HCT116 (cell line): ENCODE measurements at regions not wholly inside any gene's neighbourhood (a gene's known extent, or its start where the extent isn't known, plus 50 kb on each side); places are given as distances from the start of the nearest gene placed in this dataset.

Experiments used
- ATAC-seq: fragments of 200-7000 bp; cut with Tn5 transposase; 2 replicates; pipeline ENCODE4 v1.9.1; 2020; ENCODE audit warnings: mild to moderate bottlenecking, moderate library complexity
- BruUV-seq: library from RNA; stranded (reverse); fragments of 400-500 nt; replicated peaks from 2 replicates; lab custom pipeline; 2021; lab: Mats Ljungman, UMichigan
- CTCF ChIA-PET: fragments of 300-600 bp; sonication (Branson Sonifier 250); formaldehyde crosslinking; loops from one replicate; lab custom pipeline; 2021; ENCODE audit warnings: antibody characterized with exemption; lab: Charles Lee
- POLR2A ChIA-PET: fragments of 300-600, 350-600 bp; sonication (Branson Sonifier 250); formaldehyde crosslinking; loops from one replicate; lab custom pipeline; 2021; ENCODE audit warnings: antibody characterized with exemption; lab: Charles Lee
- RAD21 ChIA-PET, 2 experiments: fragments of 300-600 bp; sonication (Branson Sonifier 250); formaldehyde crosslinking; loops; one replicate each; lab custom pipeline; 2023; ENCODE audit warnings: low total read pairs in 2 of 2; ENCODE audit not compliant: uncharacterized antibody in 2 of 2, unreplicated experiment in 2 of 2, low non-redundant PET in 1 of 2; lab: Charles Lee
- DNase-seq: peaks from one replicate; pipeline ENCODE4 v3.0.0-alpha.2; 2010; ENCODE audit warnings: low read depth, low spot score
- H2AFZ ChIP-seq: fragments of 200-600 bp; shearing (Covaris generic), sonication (generic); 2 replicates; pipeline ENCODE4 v1.6.1; 2017; ENCODE audit warnings: low read depth, mixed run types, mixed read lengths, antibody characterized with exemption, low read length; ENCODE audit not compliant: poor library complexity, severe bottlenecking
- H3K27ac ChIP-seq: 2 replicates; pipeline ENCODE4 v1.5.1; 2012; ENCODE audit warnings: low read depth, low read length
- H3K27me3 ChIP-seq: fragments of 200-600 bp; sonication (generic); 2 replicates; pipeline ENCODE4 v1.6.1; 2016; ENCODE audit warnings: mixed run types, low read length, mixed read lengths; ENCODE audit not compliant: insufficient read depth
- H3K36me3 ChIP-seq, 2 experiments: fragments of 200-500 bp in 1 of 2; fragments of 200-600 bp in 1 of 2; sonication (Bioruptor generic) in 1 of 2; sonication (generic) in 1 of 2; 2 replicates each; pipeline versions ENCODE4 v1.5.1 to v1.6.1; 2014 to 2016; ENCODE audit warnings: low read length in 2 of 2, inconsistent platforms in 1 of 2, mixed read lengths in 1 of 2, mixed run types in 1 of 2; ENCODE audit not compliant: insufficient read depth in 2 of 2, control insufficient read depth in 1 of 2
- H3K4me1 ChIP-seq, 2 experiments: fragments of 200-600 bp in 1 of 2; sonication (generic) in 1 of 2; 2 replicates each; pipeline versions ENCODE4 v1.5.1 to v1.6.1; 2012 to 2017; ENCODE audit warnings: low read length in 2 of 2, inconsistent platforms in 1 of 2, mild to moderate bottlenecking in 1 of 2, mixed read lengths in 1 of 2, mixed run types in 1 of 2, moderate library complexity in 1 of 2; ENCODE audit not compliant: insufficient read depth in 2 of 2, control insufficient read depth in 1 of 2
- H3K4me2 ChIP-seq: fragments of 200-600 bp; sonication (generic); 2 replicates; pipeline ENCODE4 v1.6.1; 2017; ENCODE audit warnings: mixed run types, low read length, mixed read lengths
- H3K4me3 ChIP-seq, 2 experiments: fragments of 200-600 bp in 1 of 2; sonication (generic) in 1 of 2; replicated peaks in 1 of 2; 2 replicates each; pipeline ENCODE4 v1.5.1; 2011 to 2016; ENCODE audit warnings: low read length in 2 of 2, control low read depth in 1 of 2, low read depth in 1 of 2, mild to moderate bottlenecking in 1 of 2, mixed read lengths in 1 of 2, mixed run types in 1 of 2
- H3K79me2 ChIP-seq: fragments of 200-600 bp; sonication (generic); 2 replicates; pipeline ENCODE4 v1.6.1; 2017; ENCODE audit warnings: mild to moderate bottlenecking, mixed run types, low read length, moderate library complexity, mixed read lengths; ENCODE audit not compliant: insufficient read depth
- H3K9ac ChIP-seq: fragments of 200-600 bp; sonication (generic); 2 replicates; pipeline ENCODE4 v1.6.1; 2016; ENCODE audit warnings: low read length, mixed read lengths
- H3K9me2 ChIP-seq: fragments of 200-600 bp; sonication (generic), shearing (Covaris generic); 2 replicates; pipeline ENCODE4 v1.6.1; 2017; ENCODE audit warnings: mixed run types, mild to moderate bottlenecking, moderate library complexity; ENCODE audit not compliant: insufficient read depth
- H3K9me3 ChIP-seq, 2 experiments: fragments of 200-500 bp in 1 of 2; fragments of 200-600 bp in 1 of 2; sonication (Bioruptor generic) in 1 of 2; sonication (generic) in 1 of 2; 2 replicates each; pipeline ENCODE4 v1.6.1; 2014 to 2017; ENCODE audit warnings: low read length in 2 of 2, mixed read lengths in 2 of 2, inconsistent platforms in 1 of 2, low read depth in 1 of 2, mild to moderate bottlenecking in 1 of 2, mixed run types in 1 of 2, moderate library complexity in 1 of 2; ENCODE audit not compliant: control insufficient read depth in 1 of 2, insufficient read depth in 1 of 2
- H4K20me1 ChIP-seq: fragments of 200-600 bp; sonication (generic), shearing (Covaris generic); 2 replicates; pipeline ENCODE4 v1.6.1; 2017; ENCODE audit warnings: mixed run types, mild to moderate bottlenecking, moderate library complexity; ENCODE audit not compliant: insufficient read depth
- CBX3 ChIP-seq: IDR thresholded peaks from 2 replicates; pipeline ENCODE4 v1.6.1; 2012; ENCODE audit warnings: low read depth
- CEBPB ChIP-seq: IDR thresholded peaks from 2 replicates; pipeline ENCODE4 v1.6.1; 2012; ENCODE audit warnings: low read depth
- CTCF ChIP-seq, 3 experiments: fragments of 200-600 bp in 1 of 3; sonication (generic) in 1 of 3; IDR thresholded peaks in 2 of 3; conservative IDR thresholded peaks in 1 of 3; 2 replicates each; pipeline ENCODE4 v1.5.1; 2012 to 2017; ENCODE audit warnings: low read depth in 2 of 3, low read length in 2 of 3, antibody characterized with exemption in 1 of 3, borderline replicate concordance in 1 of 3, control low read depth in 1 of 3, mild to moderate bottlenecking in 1 of 3, mixed read lengths in 1 of 3, mixed run types in 1 of 3, moderate library complexity in 1 of 3; ENCODE audit not compliant: insufficient read depth in 1 of 3
- EGR1 ChIP-seq: IDR thresholded peaks from 2 replicates; pipeline ENCODE4 v1.6.1; 2012; ENCODE audit warnings: low read depth
- ELF1 ChIP-seq: IDR thresholded peaks from 2 replicates; pipeline ENCODE4 v1.6.1; 2012; ENCODE audit warnings: low read depth, borderline replicate concordance
- EZH2 ChIP-seq: fragments of 200-600 bp; sonication (generic); IDR thresholded peaks from 2 replicates; pipeline ENCODE4 v1.6.1; 2017; ENCODE audit warnings: antibody characterized with exemption, mixed run types
- EZH2phosphoT487 ChIP-seq: fragments of 200-600 bp; IDR thresholded peaks from 2 replicates; pipeline ENCODE4 v1.6.1; 2018; ENCODE audit warnings: antibody characterized with exemption, borderline replicate concordance
- JUND ChIP-seq: IDR thresholded peaks from 2 replicates; pipeline ENCODE4 v1.6.1; 2012
- MAX ChIP-seq: IDR thresholded peaks from 2 replicates; pipeline ENCODE4 v1.6.1; 2012
- POLR2A ChIP-seq: IDR thresholded peaks from 2 replicates; pipeline ENCODE4 v1.7.0; 2011; ENCODE audit warnings: borderline replicate concordance; ENCODE audit not compliant: insufficient read depth, insufficient read length; ENCODE audit errors: extremely low read depth
- POLR2AphosphoS5 ChIP-seq: IDR thresholded peaks from 2 replicates; pipeline ENCODE4 v1.6.1; 2011; ENCODE audit warnings: mild to moderate bottlenecking, low read depth, low read length, moderate library complexity
- RAD21 ChIP-seq: IDR thresholded peaks from 2 replicates; pipeline ENCODE4 v1.6.1; 2012; ENCODE audit warnings: low read depth, mild to moderate bottlenecking
- SIN3A ChIP-seq: IDR thresholded peaks from 2 replicates; pipeline ENCODE4 v1.6.1; 2012; ENCODE audit warnings: low read depth
- SRF ChIP-seq: IDR thresholded peaks from 2 replicates; pipeline ENCODE4 v1.6.1; 2012; ENCODE audit warnings: low read depth
- TCF7L2 ChIP-seq: IDR thresholded peaks from 2 replicates; pipeline ENCODE4 v1.7.0; 2011; ENCODE audit warnings: borderline replicate concordance, inconsistent platforms; ENCODE audit not compliant: insufficient read depth, insufficient read length; ENCODE audit errors: extremely low read depth
- YY1 ChIP-seq: IDR thresholded peaks from 2 replicates; pipeline ENCODE4 v1.6.1; 2011; ENCODE audit warnings: low read length, low read depth, moderate library complexity, mild to moderate bottlenecking; ENCODE audit not compliant: insufficient replicate concordance; ENCODE audit errors: extremely low read depth
- ZFX ChIP-seq: fragments of 450-650 bp; IDR thresholded peaks from 2 replicates; pipeline ENCODE4 v1.6.1; 2017
- ZNF274 ChIP-seq: fragments of 200-500 bp; sonication (Bioruptor generic); IDR thresholded peaks from 2 replicates; pipeline ENCODE4 v1.6.1; 2014; ENCODE audit warnings: mild to moderate bottlenecking, low read depth, low read length, inconsistent platforms
- intact Hi-C: fragments of 100-400 bp; cut with micrococcal nuclease; formaldehyde crosslinking; loops from 2 replicates; pipeline ENCODE4 v1.10.0; 2022

GRCh38 chr3:106578911-106579310 is 710.1 kb upstream of the CBLB start:
- Histone ChIP-seq H3K4me3 (no peak overlapping the region), H3K27ac (no peak overlapping the region), H4K20me1 (no peaks in the 10 kb centered on the region), H3K79me2 (no peaks in the 10 kb centered on the region), H3K9me3 (no peaks in the 10 kb centered on the region), H3K9ac (no peak overlapping the region), H3K36me3 (no peaks in the 10 kb centered on the region), H2AFZ (no peak overlapping the region), H3K4me2 (no peak overlapping the region), H3K27me3 (no peaks in the 10 kb centered on the region), H3K4me1 (no peaks in the 10 kb centered on the region), H3K9me2 (no peaks in the 10 kb centered on the region)
- ChIA-PET CTCF (no interaction called here), POLR2A (no interaction called here), RAD21 (no interaction called here)
- BruUV-seq: no TSS peak
- TF ChIP-seq CBX3 (no peak), SRF (no peak), ZNF274 (no peak), EZH2phosphoT487 (no peak), RAD21 (no peak), EGR1 (no peak), CEBPB (no peak), YY1 (no peak)
- intact Hi-C loops: no loop called here
- ATAC-seq (no peak), DNase-seq (no peak)

GRCh38 chr3:106582151-106582550 is 713.3 kb upstream of the CBLB start:
- TF ChIP-seq MAX (no peak), CBX3 (no peak), POLR2AphosphoS5 (no peak), TCF7L2 (no peak), CEBPB (no peak), ZFX (no peak), JUND (no peak), EGR1 (no peak), CTCF (IDR thresholded peaks at IDR 0.05 in 2 of 3, conservative IDR thresholded peaks at IDR 0.05 in 1 of 3; ENCODE audit: borderline replicate concordance in 1 of 3, insufficient read depth in 1 of 3, low read depth in 2 of 3, low read length in 2 of 3) (no peak), EZH2 (no peak), YY1 (no peak), SIN3A (no peak), SRF (no peak), EZH2phosphoT487 (no peak), ELF1 (no peak), POLR2A (no peak)
- BruUV-seq: no TSS peak
- ChIA-PET CTCF (no interaction called here), POLR2A (no interaction called here), RAD21 (no interaction called here)
- ATAC-seq (no peak), DNase-seq (no peak)
- no peaks in the 10 kb centered on the region for H3K9me2 ChIP-seq
- H3K4me3 ChIP-seq: no peak overlapping the region
- H3K36me3 ChIP-seq: no peaks in the 10 kb centered on the region
- no peaks in the 10 kb centered on the region for H4K20me1 ChIP-seq
- no peaks in the 10 kb centered on the region for H3K4me1 ChIP-seq
- H3K9ac ChIP-seq: no peak overlapping the region
- H3K79me2 ChIP-seq: no peaks in the 10 kb centered on the region
- H3K9me3 ChIP-seq: no peaks in the 10 kb centered on the region
- H3K4me2 ChIP-seq: no peak overlapping the region
- H3K27me3 ChIP-seq: no peaks in the 10 kb centered on the region
- H2AFZ ChIP-seq: no peak overlapping the region
- no peak overlapping the region for H3K27ac ChIP-seq
- intact Hi-C loops: no loop called here
